ENCODE measurements at regions not wholly inside any gene's neighbourhood (a gene's known extent, or its start where the extent isn't known, plus 50 kb on each side); places are given as distances from the start of the nearest gene placed in this dataset.
A peak's percentile ranks its signal among the peaks of the same experiment; 100 is the strongest.

- DNase-seq (ENCODE audit: low read depth), result no peak
- no peak for TF ChIP-seq CTCF (IDR thresholded peaks at IDR 0.05; ENCODE audit: low read depth, low read length, missing control alignments)
- no peak overlapping the region for H3K4me3 ChIP-seq (ENCODE audit: low read depth, low read length)
Measured at GRCh38 chr7:98040626-98041360, 50.8 kb upstream of the OCM2 start.

GRCh38 chr7:98046816-98047215 lies 56.8 kb upstream of the OCM2 start:
- H3K4me3 ChIP-seq (ENCODE audit: low read depth, low read length), result no peak overlapping the region
- no peak for DNase-seq (ENCODE audit: low read depth)
- no peak for TF ChIP-seq CTCF (IDR thresholded peaks at IDR 0.05; ENCODE audit: low read depth, low read length, missing control alignments)

- no peak for DNase-seq (ENCODE audit: low read depth)
- no peak for TF ChIP-seq CTCF (IDR thresholded peaks at IDR 0.05; ENCODE audit: low read depth, low read length, missing control alignments)
- no peak overlapping the region for H3K4me3 ChIP-seq (ENCODE audit: low read depth, low read length)
Measured at GRCh38 chr7:98049034-98049433, 57.6 kb upstream of the LMTK2 start.

DNA sequence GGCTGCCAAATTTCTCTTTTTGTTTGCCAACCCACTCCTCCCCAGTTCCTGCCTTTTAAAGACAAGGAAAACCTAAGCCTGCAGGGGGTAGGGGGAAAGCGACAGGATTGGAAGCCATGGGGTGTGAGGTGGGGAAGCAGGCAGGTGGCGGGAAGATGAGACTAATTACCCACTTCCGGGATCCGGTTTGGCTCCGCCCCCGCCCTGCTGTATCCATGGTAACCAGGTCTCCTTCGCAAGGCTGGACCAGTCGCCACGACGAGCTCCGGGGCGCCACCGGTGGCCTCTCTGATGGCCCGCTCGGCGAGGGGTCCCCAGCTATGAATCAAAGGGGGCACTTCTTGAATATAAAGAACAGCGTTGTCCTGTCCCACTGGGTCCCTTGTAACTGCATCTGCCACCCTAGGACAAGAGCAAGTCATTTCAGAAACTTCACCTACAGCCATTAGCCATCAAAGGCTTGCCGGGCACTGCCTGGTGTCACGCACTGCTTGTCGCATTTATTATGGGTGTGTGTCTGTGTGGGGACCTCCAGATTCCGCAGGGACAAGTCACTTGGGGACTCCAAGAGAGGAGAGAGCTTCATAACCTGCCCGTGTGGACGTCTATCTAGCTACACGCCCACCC lies 55.4 kb upstream of the LMTK2 start:
- DNase-seq (ENCODE audit: low read depth), result peak; percentile 4

DNA sequence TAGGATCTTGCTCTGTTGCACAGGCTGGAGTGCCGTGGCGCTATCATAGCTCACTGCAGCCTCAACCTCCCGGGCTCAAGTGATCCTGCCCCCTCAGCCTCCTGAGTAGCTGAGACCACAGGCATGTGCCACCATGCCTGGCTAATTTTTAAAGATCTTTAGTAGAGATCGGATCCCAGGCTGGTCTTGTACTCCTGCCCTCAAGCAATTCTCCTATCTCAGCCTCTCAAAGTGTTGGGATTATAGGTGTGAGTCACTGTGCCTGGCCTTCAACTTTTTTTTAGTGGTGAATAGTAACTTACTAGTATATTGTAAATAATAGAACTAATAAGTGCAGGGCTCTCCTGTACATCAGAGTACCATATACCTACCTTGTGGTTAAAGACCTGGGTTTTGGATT lies 52.1 kb upstream of the LMTK2 start:
- TF ChIP-seq CTCF (IDR thresholded peaks at IDR 0.05; ENCODE audit: low read depth, low read length, missing control alignments), result no peak
- H3K4me3 ChIP-seq (ENCODE audit: low read depth, low read length), result no peak overlapping the region
- DNase-seq (ENCODE audit: low read depth), result no peak

More for the DNA sequence above, 55.4 kb upstream of the LMTK2 start:
- H3K4me3 ChIP-seq (ENCODE audit: low read depth, low read length), result no peak overlapping the region
- TF ChIP-seq CTCF (IDR thresholded peaks at IDR 0.05; ENCODE audit: low read depth, low read length, missing control alignments), result no peak

- no peak for TF ChIP-seq CTCF (IDR thresholded peaks at IDR 0.05; ENCODE audit: low read depth, low read length, missing control alignments)
- H3K4me3 ChIP-seq (ENCODE audit: low read depth, low read length), result no peak overlapping the region
- no peak for DNase-seq (ENCODE audit: low read depth)
Measured at GRCh38 chr7:98056580-98056979, 50.1 kb upstream of the LMTK2 start.

Measured in GM12864 (cell line).